Neural cell (in vitro differentiated cells): ENCODE measurements at regions not wholly inside any gene's neighbourhood (a gene's known extent, or its start where the extent isn't known, plus 50 kb on each side); places are given as distances from the start of the nearest gene placed in this dataset.

Experiments
- H2AFZ ChIP-seq: fragments of 200-600, 300-800 bp; sonication (generic), shearing (Covaris generic); 2 replicates; pipeline ENCODE4 v1.6.0; 2014; ENCODE audit warnings: low read depth, mild to moderate bottlenecking, antibody characterized with exemption, low read length, moderate library complexity
- H3F3A ChIP-seq: fragments of 200-600 bp; shearing (Covaris generic); 2 replicates; pipeline ENCODE4 v1.6.1; 2016; ENCODE audit warnings: mild to moderate bottlenecking, moderate library complexity, mixed read lengths, antibody characterized with exemption, low read length; ENCODE audit not compliant: insufficient read depth, poor library complexity, severe bottlenecking
- H3K27ac ChIP-seq: fragments of 200-600, 300-800 bp; sonication (generic), shearing (Covaris generic); 2 replicates; pipeline ENCODE4 v1.5.1; 2014; ENCODE audit warnings: mild to moderate bottlenecking, low read length, moderate library complexity
- H3K27me3 ChIP-seq: fragments of 300-800, 200-600 bp; sonication (generic), shearing (Covaris generic); 2 replicates; pipeline ENCODE4 v1.6.0; 2014; ENCODE audit warnings: mild to moderate bottlenecking, low read depth, low read length, moderate library complexity; ENCODE audit not compliant: insufficient read depth
- H3K36me3 ChIP-seq: fragments of 300-800, 200-600 bp; sonication (generic), shearing (Covaris generic); 2 replicates; pipeline ENCODE4 v1.5.1; 2014; ENCODE audit warnings: mild to moderate bottlenecking, antibody characterized with exemption, low read length, moderate library complexity; ENCODE audit not compliant: insufficient read depth
- H3K4me2 ChIP-seq: fragments of 300-800, 200-600 bp; sonication (generic), shearing (Covaris generic); 2 replicates; pipeline ENCODE4 v1.6.0; 2014; ENCODE audit warnings: mild to moderate bottlenecking, low read length
- H3K4me3 ChIP-seq: fragments of 300-800, 200-600 bp; sonication (generic), shearing (Covaris generic); 2 replicates; pipeline ENCODE4 v1.5.1; 2014; ENCODE audit warnings: mild to moderate bottlenecking, low read length, moderate library complexity
- H3K79me2 ChIP-seq: fragments of 200-600 bp; shearing (Covaris generic); replicated peaks from 2 replicates; pipeline ENCODE4 v1.6.0; 2014; ENCODE audit warnings: mild to moderate bottlenecking, low read length, moderate library complexity; ENCODE audit not compliant: insufficient read depth
- H3K9ac ChIP-seq: fragments of 300-800, 200-600 bp; sonication (generic), shearing (Covaris generic); 2 replicates; pipeline ENCODE4 v1.6.1; 2016; ENCODE audit warnings: mild to moderate bottlenecking, low read length, mixed read lengths
- H3K9me2 ChIP-seq: fragments of 200-600 bp; shearing (Covaris generic); 2 replicates; pipeline ENCODE4 v1.6.1; 2016; ENCODE audit warnings: mild to moderate bottlenecking, low read length, mixed read lengths; ENCODE audit not compliant: insufficient read depth
- H3K9me3 ChIP-seq: fragments of 200-600, 300-800 bp; sonication (generic), shearing (Covaris generic); 2 replicates; pipeline ENCODE4 v1.6.1; 2016; ENCODE audit warnings: mild to moderate bottlenecking, mixed run types, low read length, moderate library complexity, mixed read lengths
- H4K20me1 ChIP-seq: fragments of 200-600 bp; shearing (Covaris generic); 2 replicates; pipeline ENCODE4 v1.6.1; 2016; ENCODE audit warnings: mild to moderate bottlenecking, mixed run types; ENCODE audit not compliant: insufficient read depth
- CTCF ChIP-seq: fragments of 450-650 bp; IDR thresholded peaks from 2 replicates; pipeline ENCODE4 v1.5.1; 2014; ENCODE audit warnings: antibody characterized with exemption, mild to moderate bottlenecking, moderate library complexity; ENCODE audit not compliant: poor library complexity, severe bottlenecking
- EP300 ChIP-seq: fragments of 450-650 bp; conservative IDR thresholded peaks from 2 replicates; pipeline ENCODE4 v1.6.1; 2014; ENCODE audit warnings: antibody characterized with exemption, mild to moderate bottlenecking, moderate library complexity; ENCODE audit not compliant: poor library complexity, severe bottlenecking
- EZH2 ChIP-seq: fragments of 200-600, 300-800 bp; shearing (Covaris generic), sonication (generic); IDR thresholded peaks from 2 replicates; pipeline ENCODE4 v1.6.1; 2014; ENCODE audit warnings: antibody characterized with exemption, low read length, borderline replicate concordance, mild to moderate bottlenecking; ENCODE audit not compliant: insufficient read depth, poor library complexity, severe bottlenecking
- MXI1 ChIP-seq: fragments of 450-650 bp; conservative IDR thresholded peaks from 2 replicates; pipeline ENCODE4 v1.6.1; 2014; ENCODE audit warnings: antibody characterized with exemption, mild to moderate bottlenecking; ENCODE audit not compliant: poor library complexity, severe bottlenecking
- POLR2AphosphoS5 ChIP-seq: IDR thresholded peaks from 2 replicates; pipeline ENCODE4 v1.6.1; 2012
- RAD21 ChIP-seq: fragments of 450-650 bp; conservative IDR thresholded peaks from 2 replicates; pipeline ENCODE4 v1.6.1; 2014; ENCODE audit warnings: antibody characterized with exemption, mild to moderate bottlenecking, moderate library complexity
- REST ChIP-seq: IDR thresholded peaks from 2 replicates; pipeline ENCODE4 v1.6.1; 2012; ENCODE audit warnings: borderline replicate concordance
- SMC3 ChIP-seq: fragments of 450-650 bp; conservative IDR thresholded peaks from 2 replicates; pipeline ENCODE4 v1.6.1; 2014; ENCODE audit warnings: antibody characterized with exemption, mild to moderate bottlenecking, moderate library complexity; ENCODE audit not compliant: poor library complexity
- TAF1 ChIP-seq: IDR thresholded peaks from 2 replicates; pipeline ENCODE4 v1.6.1; 2012; ENCODE audit warnings: low read depth

- H3F3A ChIP-seq, result no peaks in the 10 kb centered on the region
- H3K9me2 ChIP-seq, result no peaks in the 10 kb centered on the region
- TF ChIP-seq SMC3, result no peak
- no peaks in the 10 kb centered on the region for H3K27me3 ChIP-seq
- no peak overlapping the region for H3K27ac ChIP-seq
- no peak overlapping the region for H3K9ac ChIP-seq
- no peaks in the 10 kb centered on the region for H4K20me1 ChIP-seq
- H2AFZ ChIP-seq, result no peak overlapping the region
- no peaks in the 10 kb centered on the region for H3K36me3 ChIP-seq
- H3K9me3 ChIP-seq, result no peaks in the 10 kb centered on the region
- no peak overlapping the region for H3K4me2 ChIP-seq
- H3K4me3 ChIP-seq, result no peak overlapping the region
- H3K79me2 ChIP-seq, result no peaks in the 10 kb centered on the region
Observed at GRCh38 chr13:105825071-105825470, 710.4 kb downstream of the EFNB2 start.

- Histone ChIP-seq H3F3A (no peaks in the 10 kb centered on the region), H3K4me3 (no peak overlapping the region), H3K27ac (no peak overlapping the region), H3K4me2 (no peak overlapping the region), H3K9me2 (no peaks in the 10 kb centered on the region), H4K20me1 (no peaks in the 10 kb centered on the region), H3K36me3 (no peaks in the 10 kb centered on the region), H2AFZ (no peak overlapping the region), H3K79me2 (no peaks in the 10 kb centered on the region), H3K27me3 (no peaks in the 10 kb centered on the region), H3K9me3 (no peaks in the 10 kb centered on the region), H3K9ac (no peak overlapping the region)
- TF ChIP-seq MXI1 (no peak), RAD21 (no peak), REST (no peak)
Observed at GRCh38 chr13:105821337-105821736, 714.1 kb downstream of the EFNB2 start.

- TF ChIP-seq REST (no peak), CTCF (no peak), SMC3 (no peak), EP300 (no peak), EZH2 (no peak), POLR2AphosphoS5 (no peak), MXI1 (no peak), TAF1 (no peak), RAD21 (no peak)
- Histone ChIP-seq H4K20me1 (no peaks in the 10 kb centered on the region), H3K9me2 (no peaks in the 10 kb centered on the region), H3F3A (no peaks in the 10 kb centered on the region), H2AFZ (no peak overlapping the region), H3K27ac (no peak overlapping the region), H3K9me3 (no peaks in the 10 kb centered on the region), H3K4me3 (no peak overlapping the region), H3K36me3 (no peaks in the 10 kb centered on the region), H3K79me2 (no peaks in the 10 kb centered on the region), H3K4me2 (no peak overlapping the region), H3K27me3 (no peaks in the 10 kb centered on the region), H3K9ac (no peak overlapping the region)
Observed at GRCh38 chr13:105820415-105820814, 715.0 kb downstream of the EFNB2 start.
